GM10266 (cell line): ENCODE measurements at regions not wholly inside any gene's neighbourhood (a gene's known extent, or its start where the extent isn't known, plus 50 kb on each side); places are given as distances from the start of the nearest gene placed in this dataset.

Experiments used
- DNase-seq: peaks from one replicate; pipeline ENCODE4 v3.0.0; 2012; ENCODE audit errors: extremely low spot score
- CTCF ChIP-seq: IDR thresholded peaks from 2 replicates; pipeline ENCODE4 v1.5.1; 2012; ENCODE audit warnings: mild to moderate bottlenecking, low read depth; ENCODE audit not compliant: control insufficient read depth, insufficient read depth; ENCODE audit errors: missing control alignments

- DNase-seq, result no peak
These were observed 100.1 kb downstream of the HRH4 start for GRCh38 chr18:24560511-24560981.

GRCh38 chr18:24561369-24561965 lies 101.0 kb downstream of the HRH4 start:
- no peak for DNase-seq
- no peak for TF ChIP-seq CTCF

More at GRCh38 chr18:24560511-24560981, 100.1 kb downstream of the HRH4 start:
- no peak for TF ChIP-seq CTCF

GRCh38 chr18:24567199-24567598 lies 106.8 kb downstream of the HRH4 start:
- TF ChIP-seq CTCF, result no peak
- no peak for DNase-seq

GRCh38 chr18:24570716-24571115 lies 110.3 kb downstream of the HRH4 start:
- TF ChIP-seq CTCF, result no peak
- DNase-seq, result no peak

- TF ChIP-seq CTCF, result no peak
- DNase-seq, result no peak
These were observed 122.3 kb downstream of the HRH4 start for GRCh38 chr18:24582771-24583170.

- DNase-seq, result no peak
- no peak for TF ChIP-seq CTCF
These were observed 123.8 kb downstream of the HRH4 start for GRCh38 chr18:24584205-24584604.

GRCh38 chr18:24584813-24585212 lies 124.4 kb downstream of the HRH4 start:
- DNase-seq, result no peak
- TF ChIP-seq CTCF, result no peak
